Renal pelvis (tissue), 1 donor: ENCODE measurements at regions not wholly inside any gene's neighbourhood (a gene's known extent, or its start where the extent isn't known, plus 50 kb on each side); places are given as distances from the start of the nearest gene placed in this dataset.

Source experiments
- DNase-seq: peaks from one replicate; pipeline ENCODE4 v3.0.0-alpha.2; 2013

- peak; percentile 61 for DNase-seq
Observed at GRCh38 chr10:78774999-78775711, 293.6 kb upstream of the ZMIZ1 start.

DNA sequence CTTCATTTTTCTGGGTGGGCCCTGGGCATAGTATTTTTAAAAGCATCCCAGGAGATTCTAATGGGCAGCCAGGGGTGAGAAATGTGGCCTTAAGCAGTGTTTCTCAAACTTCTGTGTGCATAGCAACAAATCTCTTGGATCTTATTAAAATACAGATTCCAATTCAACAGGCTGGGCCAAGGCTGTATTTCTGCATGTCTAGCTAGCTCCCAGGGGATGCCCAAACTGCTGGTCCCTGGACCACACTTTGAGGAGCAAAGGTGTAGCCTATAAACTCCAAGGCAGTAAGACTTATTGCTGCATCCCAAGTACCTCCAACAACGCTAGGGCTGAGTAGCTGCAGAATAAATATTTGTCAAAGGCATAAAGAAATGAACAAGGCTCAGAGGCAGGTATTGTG lies 292.9 kb upstream of the ZMIZ1 start:
- DNase-seq = no peak

GRCh38 chr10:78776756-78777155 lies 292.0 kb upstream of the ZMIZ1 start:
- DNase-seq = no peak

DNA sequence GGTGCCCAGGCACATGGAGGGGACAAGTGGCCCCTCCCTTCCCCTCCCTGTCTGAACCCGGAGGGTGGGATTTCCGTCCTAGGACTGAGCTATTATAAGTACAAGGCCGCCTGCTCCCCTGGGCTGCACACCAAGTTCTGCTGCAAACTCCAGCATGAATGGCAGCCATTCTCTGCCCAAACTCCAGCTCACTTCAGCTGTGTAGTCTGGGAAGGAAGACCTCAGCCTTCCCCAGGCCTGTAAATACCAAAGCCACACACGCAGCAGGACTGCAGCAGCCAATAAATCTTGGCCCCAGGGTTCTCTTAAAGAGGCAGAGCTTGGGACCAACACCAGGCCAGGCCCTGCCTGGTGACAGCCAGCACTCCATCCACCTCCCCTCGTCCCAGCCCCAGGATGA lies 291.3 kb upstream of the ZMIZ1 start:
- no peak for DNase-seq

DNA sequence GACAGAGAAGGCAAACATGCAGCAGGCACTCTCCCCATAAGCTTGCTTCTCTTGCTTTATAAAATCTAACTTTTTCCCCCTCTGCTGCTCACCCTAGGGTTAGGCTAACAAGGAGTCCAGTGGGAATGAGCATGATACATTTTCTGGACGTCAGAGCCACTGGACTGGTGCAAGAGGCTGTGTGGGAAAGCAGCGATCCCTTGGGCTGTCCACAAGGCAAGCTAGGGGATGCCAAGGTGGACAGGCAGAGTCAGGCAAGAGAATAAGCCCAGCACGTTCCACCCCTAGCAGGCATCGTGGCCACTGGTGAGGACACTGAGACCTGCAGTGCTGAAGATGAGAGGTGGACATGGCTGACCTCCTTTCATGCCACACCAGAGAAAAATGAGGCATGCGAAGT lies 290.9 kb upstream of the ZMIZ1 start:
- no peak for DNase-seq

GRCh38 chr10:78778444-78779338 lies 290.1 kb upstream of the ZMIZ1 start:
- no peak for DNase-seq

- DNase-seq = no peak
Observed at GRCh38 chr10:78779339-78779955, 289.3 kb upstream of the ZMIZ1 start.

GRCh38 chr10:78780551-78780961 lies 288.2 kb upstream of the ZMIZ1 start:
- no peak for DNase-seq

DNA sequence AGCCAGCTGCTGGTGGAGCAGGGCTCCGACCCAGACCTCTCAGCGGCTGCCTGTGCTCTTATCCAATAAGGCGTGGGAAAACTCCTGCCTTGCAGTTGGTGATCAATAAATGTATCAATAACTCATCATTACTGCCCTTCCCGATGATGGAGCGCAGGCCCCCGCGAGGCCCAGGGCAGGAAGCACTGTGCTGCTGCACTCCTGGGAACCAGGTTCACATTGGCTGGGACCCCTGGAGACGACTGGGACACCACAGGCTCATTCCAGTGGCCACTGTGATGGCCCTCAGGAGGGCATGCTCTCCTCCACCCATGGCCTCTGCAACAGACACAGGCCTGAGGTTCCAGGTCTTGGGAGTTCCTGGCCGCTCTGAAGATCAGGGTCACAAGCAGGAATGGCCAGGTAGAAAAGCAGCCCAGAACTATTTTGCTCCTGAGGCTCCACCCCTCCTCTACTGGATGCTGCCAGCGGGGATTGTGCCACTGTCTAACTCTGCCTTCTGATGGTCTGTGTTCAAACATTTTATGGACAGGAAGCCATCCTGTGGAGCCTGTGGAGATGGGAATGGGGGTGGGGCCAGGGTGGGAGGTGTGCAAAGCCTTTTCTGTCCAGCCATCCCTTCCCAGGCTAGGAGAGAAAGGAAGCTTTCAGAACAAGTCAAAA lies 287.4 kb upstream of the ZMIZ1 start:
- DNase-seq = no peak

DNA sequence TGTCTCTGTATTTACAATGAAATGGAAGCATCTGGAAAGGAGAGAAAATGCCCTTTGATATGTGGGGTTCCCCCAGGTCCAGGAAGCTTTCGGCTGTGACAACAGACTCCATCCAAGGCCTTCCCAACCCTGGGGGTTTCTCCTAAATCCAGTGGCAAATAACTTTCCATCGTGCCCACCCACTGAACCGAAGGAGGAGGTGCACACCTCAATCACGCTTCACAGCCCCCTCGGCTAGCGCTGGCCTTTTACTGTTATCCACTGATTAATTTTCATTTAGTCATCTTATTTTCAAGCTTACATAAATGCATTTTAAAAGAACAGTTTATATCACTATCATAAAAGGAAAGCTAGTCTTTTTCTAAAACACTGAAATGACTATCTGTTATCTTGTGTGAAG lies 286.8 kb upstream of the ZMIZ1 start:
- DNase-seq = no peak

- no peak for DNase-seq
Observed at GRCh38 chr10:78782441-78782840, 286.3 kb upstream of the ZMIZ1 start.

DNA sequence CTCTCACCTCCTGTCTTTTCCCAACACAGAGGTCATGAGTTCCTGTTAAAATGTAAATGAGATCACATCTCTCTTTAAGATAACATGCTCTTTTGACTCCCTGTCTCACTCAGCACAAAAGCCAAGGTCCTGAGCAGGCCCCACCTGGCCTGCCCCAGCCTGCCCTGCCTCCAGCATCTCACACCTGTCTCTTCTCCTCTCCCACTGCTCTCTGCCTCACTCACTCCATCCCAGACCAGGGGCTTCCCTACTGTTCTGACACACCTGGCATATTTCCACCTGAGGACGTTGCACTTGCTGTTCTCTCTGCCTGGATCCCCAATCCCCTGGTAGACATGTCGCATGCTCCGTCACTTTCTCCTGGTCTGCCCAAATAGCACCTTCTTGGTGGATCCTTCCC lies 285.0 kb upstream of the ZMIZ1 start:
- no peak for DNase-seq

- no peak for DNase-seq
Observed at GRCh38 chr10:78784546-78784945, 284.2 kb upstream of the ZMIZ1 start.

- no peak for DNase-seq
Observed at GRCh38 chr10:78785066-78785465, 283.7 kb upstream of the ZMIZ1 start.

DNA sequence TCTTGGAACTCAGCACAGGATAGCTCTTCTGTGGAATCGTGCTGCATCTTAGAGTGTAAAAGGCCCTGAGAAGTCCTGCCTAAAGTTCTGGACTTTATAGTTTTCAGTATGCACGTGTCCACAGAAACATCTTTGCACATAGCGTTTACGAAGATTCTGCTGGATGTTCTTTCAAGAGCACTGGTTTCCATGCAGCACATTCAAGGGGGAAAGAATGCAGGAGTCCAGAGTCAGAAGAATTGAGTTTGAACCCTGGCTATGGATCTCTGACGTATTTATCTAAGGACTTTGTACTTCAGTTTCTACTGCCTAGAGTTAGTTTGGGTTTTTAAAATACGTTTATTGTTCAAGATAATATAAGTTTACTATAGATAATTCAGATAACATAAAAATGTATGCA lies 282.8 kb upstream of the ZMIZ1 start:
- no peak for DNase-seq

- DNase-seq = no peak
Observed at GRCh38 chr10:78787125-78787524, 281.6 kb upstream of the ZMIZ1 start.

DNA sequence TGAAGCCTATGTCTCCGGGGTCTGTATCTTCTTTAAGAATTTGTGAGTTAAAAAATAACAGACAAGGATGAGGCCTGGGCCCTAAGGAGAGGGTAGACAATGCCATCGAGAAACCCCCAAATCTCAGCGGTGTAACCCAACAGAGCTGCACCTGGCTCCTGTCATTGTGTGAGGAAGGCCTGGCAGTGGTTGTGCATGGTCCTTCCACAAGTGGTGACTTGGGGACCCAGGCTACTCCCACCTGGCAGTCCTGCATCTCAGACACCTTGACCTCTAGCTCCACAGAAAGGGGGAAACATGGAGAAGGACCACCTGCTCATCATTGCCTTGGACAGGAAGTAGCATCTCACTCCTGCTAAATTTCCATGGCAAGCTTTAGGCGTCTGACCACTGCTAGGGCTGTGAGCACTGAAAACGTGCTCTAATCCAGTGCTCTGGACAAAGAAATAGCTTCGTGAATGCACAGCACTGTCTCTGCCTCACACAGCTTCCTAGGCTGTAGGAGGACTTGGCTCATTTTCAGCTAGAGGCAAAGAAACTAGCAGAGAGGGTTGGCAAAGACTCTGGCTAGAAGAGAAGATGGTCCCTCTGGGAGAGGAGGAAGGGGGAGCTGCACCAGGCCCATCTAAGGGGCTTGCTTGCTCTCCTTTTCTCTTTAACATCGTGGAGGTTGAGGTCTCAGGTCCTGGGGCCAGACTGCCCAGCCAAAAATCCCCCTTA lies 273.9 kb upstream of the ZMIZ1 start:
- DNase-seq = no peak

DNA sequence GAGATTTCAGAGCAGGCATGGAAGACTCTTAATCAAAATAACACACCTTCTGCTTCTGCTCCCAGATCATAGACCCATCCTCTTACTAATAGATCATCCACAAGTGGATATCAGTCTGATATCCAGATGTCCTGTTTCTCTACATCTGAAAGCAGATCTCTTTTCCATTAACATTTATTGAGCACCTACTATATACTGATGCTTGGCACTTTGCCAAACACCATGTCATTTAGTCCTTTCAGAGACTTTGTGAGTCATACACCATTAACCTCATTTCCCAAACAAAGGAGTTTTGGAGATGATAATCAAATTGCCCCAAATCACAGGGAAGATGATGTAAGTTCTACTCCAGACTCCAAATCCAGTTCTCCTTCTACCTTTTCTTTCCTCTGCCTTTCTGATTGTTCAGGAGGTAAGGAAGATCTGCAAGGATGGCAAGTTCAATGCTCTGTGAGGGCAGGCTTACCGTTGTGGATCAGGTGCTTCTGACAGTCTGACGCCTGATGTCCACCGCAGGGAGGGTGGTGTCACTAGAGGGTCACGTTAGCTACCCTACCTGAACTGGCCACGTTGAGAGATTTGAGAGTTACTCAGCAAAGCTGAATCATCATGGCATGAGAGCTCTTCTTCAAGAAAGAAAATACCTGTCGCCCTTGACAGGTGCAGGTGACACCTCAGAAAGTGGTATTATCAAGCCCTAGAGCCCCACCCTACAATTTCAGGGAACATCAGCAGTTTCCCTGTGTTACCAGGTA lies 269.6 kb upstream of the ZMIZ1 start:
- DNase-seq = no peak

DNA sequence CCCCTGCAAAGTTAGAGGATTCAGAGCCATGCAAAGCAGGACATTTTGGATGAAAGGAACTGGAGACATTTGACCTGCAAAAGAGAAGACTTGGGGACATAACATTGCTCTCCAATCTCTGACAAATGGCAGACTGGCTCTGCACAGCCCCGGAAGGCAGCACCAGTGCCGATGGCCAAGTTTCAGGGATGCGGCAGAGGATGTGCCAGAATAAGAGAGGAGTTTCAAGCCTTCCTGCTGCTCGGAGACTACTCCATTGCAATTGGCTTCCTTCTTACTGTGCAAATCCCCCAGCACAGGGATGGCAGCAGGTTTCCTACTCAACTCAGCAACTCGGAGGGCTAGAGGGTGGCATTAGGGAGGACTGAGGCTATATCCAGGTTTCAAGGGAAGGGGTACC lies 268.8 kb upstream of the ZMIZ1 start:
- DNase-seq = no peak

DNA sequence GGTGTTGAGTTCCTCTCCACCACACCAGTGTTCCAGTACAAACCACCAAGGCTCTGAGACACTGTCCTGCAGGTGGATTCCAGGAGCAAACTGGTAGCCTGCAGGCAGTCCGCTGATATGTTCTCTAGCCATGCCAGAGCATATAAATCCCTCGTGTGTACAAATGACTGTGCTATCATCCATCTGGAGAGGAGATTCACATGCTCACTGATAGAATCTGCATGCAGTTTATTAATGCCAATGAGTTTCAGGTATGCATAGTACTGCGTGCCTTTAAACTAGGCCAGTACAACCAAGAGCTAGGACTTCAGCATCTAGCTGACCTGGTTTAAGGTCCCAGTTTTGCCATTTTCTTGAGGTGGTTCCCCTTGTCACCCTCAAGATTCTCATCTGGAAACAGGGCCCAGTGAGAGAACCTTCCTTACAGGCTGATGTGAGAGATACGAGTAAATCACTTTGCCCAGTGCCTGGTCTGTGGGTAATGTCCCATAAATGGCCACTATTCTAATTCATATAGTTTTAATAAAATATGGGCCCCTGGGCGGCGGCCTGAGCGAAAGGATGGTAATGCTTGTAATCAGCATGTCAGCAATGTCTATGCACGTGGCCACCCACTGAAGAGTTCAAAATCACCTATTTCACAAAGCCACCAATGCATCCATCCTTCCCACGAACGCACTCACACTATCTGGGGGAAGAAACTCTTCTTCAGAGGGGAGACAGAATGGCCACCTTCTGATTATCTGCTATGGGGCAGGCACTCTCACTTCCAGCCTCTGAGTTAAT lies 268.0 kb upstream of the ZMIZ1 start:
- DNase-seq = no peak
